Spleen (tissue), 3 donors: ENCODE measurements at regions not wholly inside any gene's neighbourhood (a gene's known extent, or its start where the extent isn't known, plus 50 kb on each side); places are given as distances from the start of the nearest gene placed in this dataset.

Experiments used
- POLR2A ChIP-seq, 3 donors: fragments of 450-650 bp; IDR thresholded peaks; one replicate each; pipeline ENCODE4 v1.5.1; 2017; ENCODE audit warnings: antibody characterized with exemption in 3 of 3, mild to moderate bottlenecking in 1 of 3
- POLR2AphosphoS5 ChIP-seq, 3 donors: sonication (generic); formaldehyde crosslinking; IDR thresholded peaks; one replicate each; pipeline ENCODE4 v1.5.1; 2017; ENCODE audit warnings: antibody characterized with exemption in 3 of 3

- TF ChIP-seq POLR2A (IDR thresholded peaks at IDR 0.05), result no peak
- no peak for TF ChIP-seq POLR2AphosphoS5 (IDR thresholded peaks at IDR 0.05)
These were observed 133.0 kb downstream of the KIF26A start for GRCh38 chr14:104271391-104271790.
